Sigmoid colon (tissue), 6 donors: ENCODE measurements at regions not wholly inside any gene's neighbourhood (a gene's known extent, or its start where the extent isn't known, plus 50 kb on each side); places are given as distances from the start of the nearest gene placed in this dataset.

ENCODE experiments used
- DNase-seq: peaks from one replicate; pipeline ENCODE4 v3.0.0-alpha.2; 2019
- H3K27ac ChIP-seq, 4 donors: fragments of 200-600 bp; sonication (generic); one replicate each; pipeline ENCODE4 v1.5.1; 2016 to 2019; ENCODE audit warnings: mild to moderate bottlenecking in 1 of 4
- H3K27me3 ChIP-seq, 3 donors: fragments of 200-600 bp; sonication (generic); one replicate each; pipeline ENCODE4 v1.5.1; 2019; ENCODE audit warnings: mild to moderate bottlenecking in 1 of 3
- H3K36me3 ChIP-seq, 4 donors: fragments of 200-600 bp; sonication (generic); one replicate each; pipeline ENCODE4 v1.5.1; 2016 to 2019
- H3K4me1 ChIP-seq, 4 donors: fragments of 200-600 bp; sonication (generic); one replicate each; pipeline ENCODE4 v1.5.1; 2017 to 2019
- H3K4me3 ChIP-seq, 4 donors: fragments of 200-600 bp; sonication (generic); one replicate each; pipeline ENCODE4 v1.5.1; 2017 to 2019; ENCODE audit warnings: mild to moderate bottlenecking in 2 of 4, moderate library complexity in 1 of 4
- H3K9me3 ChIP-seq, 4 donors: fragments of 200-600 bp in 3 of 4; sonication (generic) in 3 of 4; one replicate each; pipeline versions ENCODE4 v1.5.1 to v1.6.1; 2013 to 2019
- CTCF ChIP-seq, 4 experiments: fragments of 450-650 bp in 3 of 4; fragments of 200-600 bp in 1 of 4; IDR thresholded peaks; one replicate each; pipeline ENCODE4 v1.5.1; 2016 to 2019; ENCODE audit warnings: antibody characterized with exemption in 4 of 4, mild to moderate bottlenecking in 3 of 4, moderate library complexity in 2 of 4
- EP300 ChIP-seq, 4 donors: sonication (generic); formaldehyde crosslinking; IDR thresholded peaks; one replicate each; pipeline ENCODE4 v1.6.1; 2017; ENCODE audit warnings: antibody characterized with exemption in 4 of 4
- POLR2A ChIP-seq, 2 donors: fragments of 450-650 bp; IDR thresholded peaks; one replicate each; pipeline ENCODE4 v1.6.1; 2016; ENCODE audit warnings: antibody characterized with exemption in 2 of 2, mild to moderate bottlenecking in 2 of 2, moderate library complexity in 2 of 2
- POLR2AphosphoS5 ChIP-seq, 4 donors: sonication (generic); formaldehyde crosslinking; IDR thresholded peaks; one replicate each; pipeline ENCODE4 v1.6.1; 2017; ENCODE audit warnings: antibody characterized with exemption in 4 of 4
- WGBS, 2 donors: extraction: QIAGEN DNeasy Blood & Tissue Kit; methylation state at CpG; one replicate each; pipeline ENCODE4 v1.1.7; 2013; 5-methylcytosine and 5-hydroxymethylcytosine counted together
- intact Hi-C: fragments of 100-400 bp; cut with DNase I; formaldehyde crosslinking; loops from one replicate; pipeline ENCODE4 v1.15.1; 2023
- donor health status: healthy with polysubstance abuse.
- donor health status: healthy.

- Histone ChIP-seq H3K27ac (no peak overlapping the region), H3K9me3 (no peaks in the 10 kb centered on the region), H3K4me3 (no peak overlapping the region), H3K27me3 (no peaks in the 10 kb centered on the region), H3K36me3 (no peaks in the 10 kb centered on the region), H3K4me1 (no peaks in the 10 kb centered on the region)
- intact Hi-C loops = no loop called here
- DNase-seq = no peak
- TF ChIP-seq POLR2AphosphoS5 (IDR thresholded peaks at IDR 0.05) (no peak), POLR2A (IDR thresholded peaks at IDR 0.05) (no peak), EP300 (IDR thresholded peaks at IDR 0.05) (no peak), CTCF (IDR thresholded peaks at IDR 0.05) (no peak)
Observed at GRCh38 chr12:77439749-77440148, 374.4 kb upstream of the E2F7 start.

- Histone ChIP-seq H3K27ac (no peak overlapping the region), H3K9me3 (no peaks in the 10 kb centered on the region), H3K36me3 (no peaks in the 10 kb centered on the region), H3K27me3 (no peaks in the 10 kb centered on the region), H3K4me1 (peaks cover 0 to 4% (median 2%) of the 10 kb centered on the region in 4 donors), H3K4me3 (no peak overlapping the region)
- no peak for DNase-seq
- no peak for TF ChIP-seq CTCF (IDR thresholded peaks at IDR 0.05)
- TF ChIP-seq POLR2AphosphoS5 (IDR thresholded peaks at IDR 0.05) = no peak
- TF ChIP-seq POLR2A (IDR thresholded peaks at IDR 0.05) = no peak
- TF ChIP-seq EP300 (IDR thresholded peaks at IDR 0.05) = no peak
- intact Hi-C loops = no loop called here
Observed at GRCh38 chr12:77438644-77439043, 373.3 kb upstream of the E2F7 start.

- WGBS, 2 donors = 59 to 72% methylated on average over 5 of the region's 5 CpGs
- Histone ChIP-seq H3K27me3 (no peaks in the 10 kb centered on the region), H3K27ac (no peak overlapping the region), H3K4me3 (no peak overlapping the region), H3K9me3 (no peaks in the 10 kb centered on the region), H3K36me3 (no peaks in the 10 kb centered on the region), H3K4me1 (peaks cover 0 to 6% (median 3%) of the 10 kb centered on the region in 4 donors)
- intact Hi-C loops = no loop called here
- DNase-seq = no peak
- TF ChIP-seq EP300 (IDR thresholded peaks at IDR 0.05) = no peak
- no peak for TF ChIP-seq POLR2A (IDR thresholded peaks at IDR 0.05)
- TF ChIP-seq CTCF (IDR thresholded peaks at IDR 0.05) = no peak
- TF ChIP-seq POLR2AphosphoS5 (IDR thresholded peaks at IDR 0.05) = no peak
Observed at GRCh38 chr12:77437206-77437605, 371.8 kb upstream of the E2F7 start.

- TF ChIP-seq EP300 (IDR thresholded peaks at IDR 0.05) (no peak), CTCF (IDR thresholded peaks at IDR 0.05) (no peak)
- WGBS, 2 donors = 49 to 71% methylated on average over 5 of the region's 5 CpGs
Observed at GRCh38 chr12:77435446-77436091, 370.2 kb upstream of the E2F7 start.

GRCh38 chr12:77433799-77434198, 368.4 kb upstream of the E2F7 start:
- no peak for TF ChIP-seq POLR2A (IDR thresholded peaks at IDR 0.05)
- TF ChIP-seq CTCF (IDR thresholded peaks at IDR 0.05) = no peak
- TF ChIP-seq EP300 (IDR thresholded peaks at IDR 0.05) = no peak
- no peak for TF ChIP-seq POLR2AphosphoS5 (IDR thresholded peaks at IDR 0.05)

More at GRCh38 chr12:77435446-77436091, 370.2 kb upstream of the E2F7 start:
- H3K36me3 ChIP-seq = no peaks in the 10 kb centered on the region
- no peaks in the 10 kb centered on the region for H3K9me3 ChIP-seq
- H3K27me3 ChIP-seq = no peaks in the 10 kb centered on the region
- H3K4me1 ChIP-seq = peaks cover 0 to 6% (median 3%) of the 10 kb centered on the region in 4 donors
- DNase-seq = no peak
- no peak overlapping the region for H3K27ac ChIP-seq
- intact Hi-C loops = no loop called here
- no peak overlapping the region for H3K4me3 ChIP-seq

More at GRCh38 chr12:77433799-77434198, 368.4 kb upstream of the E2F7 start:
- Histone ChIP-seq H3K36me3 (no peaks in the 10 kb centered on the region), H3K9me3 (no peaks in the 10 kb centered on the region), H3K4me3 (no peak overlapping the region), H3K27ac (no peak overlapping the region), H3K27me3 (no peaks in the 10 kb centered on the region), H3K4me1 (peaks cover 0 to 6% (median 3%) of the 10 kb centered on the region in 4 donors)
- 42 to 59% methylated on average over 3 of the region's 3 CpGs for WGBS, 2 donors
- intact Hi-C loops = no loop called here
- no peak for DNase-seq
